ENCODE measurements at regions not wholly inside any gene's neighbourhood (a gene's known extent, or its start where the extent isn't known, plus 50 kb on each side); places are given as distances from the start of the nearest gene placed in this dataset.

- TF ChIP-seq, protein P1, sequence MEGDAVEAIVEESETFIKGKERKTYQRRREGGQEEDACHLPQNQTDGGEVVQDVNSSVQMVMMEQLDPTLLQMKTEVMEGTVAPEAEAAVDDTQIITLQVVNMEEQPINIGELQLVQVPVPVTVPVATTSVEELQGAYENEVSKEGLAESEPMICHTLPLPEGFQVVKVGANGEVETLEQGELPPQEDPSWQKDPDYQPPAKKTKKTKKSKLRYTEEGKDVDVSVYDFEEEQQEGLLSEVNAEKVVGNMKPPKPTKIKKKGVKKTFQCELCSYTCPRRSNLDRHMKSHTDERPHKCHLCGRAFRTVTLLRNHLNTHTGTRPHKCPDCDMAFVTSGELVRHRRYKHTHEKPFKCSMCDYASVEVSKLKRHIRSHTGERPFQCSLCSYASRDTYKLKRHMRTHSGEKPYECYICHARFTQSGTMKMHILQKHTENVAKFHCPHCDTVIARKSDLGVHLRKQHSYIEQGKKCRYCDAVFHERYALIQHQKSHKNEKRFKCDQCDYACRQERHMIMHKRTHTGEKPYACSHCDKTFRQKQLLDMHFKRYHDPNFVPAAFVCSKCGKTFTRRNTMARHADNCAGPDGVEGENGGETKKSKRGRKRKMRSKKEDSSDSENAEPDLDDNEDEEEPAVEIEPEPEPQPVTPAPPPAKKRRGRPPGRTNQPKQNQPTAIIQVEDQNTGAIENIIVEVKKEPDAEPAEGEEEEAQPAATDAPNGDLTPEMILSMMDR (IDR thresholded peaks at IDR 0.05) = no peak
- no peak for TF ChIP-seq EP300 (IDR thresholded peaks at IDR 0.05)
Measured at GRCh38 chr4:160927311-160927710, 1236.5 kb downstream of the FSTL5 start.
